ENCODE measurements at regions not wholly inside any gene's neighbourhood (a gene's known extent, or its start where the extent isn't known, plus 50 kb on each side); places are given as distances from the start of the nearest gene placed in this dataset.

- TF ChIP-seq, protein P1, sequence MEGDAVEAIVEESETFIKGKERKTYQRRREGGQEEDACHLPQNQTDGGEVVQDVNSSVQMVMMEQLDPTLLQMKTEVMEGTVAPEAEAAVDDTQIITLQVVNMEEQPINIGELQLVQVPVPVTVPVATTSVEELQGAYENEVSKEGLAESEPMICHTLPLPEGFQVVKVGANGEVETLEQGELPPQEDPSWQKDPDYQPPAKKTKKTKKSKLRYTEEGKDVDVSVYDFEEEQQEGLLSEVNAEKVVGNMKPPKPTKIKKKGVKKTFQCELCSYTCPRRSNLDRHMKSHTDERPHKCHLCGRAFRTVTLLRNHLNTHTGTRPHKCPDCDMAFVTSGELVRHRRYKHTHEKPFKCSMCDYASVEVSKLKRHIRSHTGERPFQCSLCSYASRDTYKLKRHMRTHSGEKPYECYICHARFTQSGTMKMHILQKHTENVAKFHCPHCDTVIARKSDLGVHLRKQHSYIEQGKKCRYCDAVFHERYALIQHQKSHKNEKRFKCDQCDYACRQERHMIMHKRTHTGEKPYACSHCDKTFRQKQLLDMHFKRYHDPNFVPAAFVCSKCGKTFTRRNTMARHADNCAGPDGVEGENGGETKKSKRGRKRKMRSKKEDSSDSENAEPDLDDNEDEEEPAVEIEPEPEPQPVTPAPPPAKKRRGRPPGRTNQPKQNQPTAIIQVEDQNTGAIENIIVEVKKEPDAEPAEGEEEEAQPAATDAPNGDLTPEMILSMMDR (IDR thresholded peaks at IDR 0.05): no peak
- TF ChIP-seq POLR2A (IDR thresholded peaks at IDR 0.05): no peak
These were observed 190.9 kb downstream of the GIPC2 start for GRCh38 chr1:78236716-78237115.

Measured in testis (tissue), 2 donors.